G401 (cell line): ENCODE measurements at regions not wholly inside any gene's neighbourhood (a gene's known extent, or its start where the extent isn't known, plus 50 kb on each side); places are given as distances from the start of the nearest gene placed in this dataset.
"Not testable (repeated sequence)": the region's sequence is repeated elsewhere in the genome, so short reads cannot be mapped to it uniquely, and the experiment has no call there.

Experiments used
- DNase-seq: peaks from one replicate; pipeline ENCODE4 v3.0.0-alpha.2; 2015; ENCODE audit warnings: low spot score
- in situ Hi-C: cut with HindIII; loops from 2 replicates; pipeline ENCODE4 v1.10.0; 2016; ENCODE audit warnings: low sequenced_read_pairs, mixed read lengths

- DNase-seq: no peak
- in situ Hi-C loops: no loop called here
These were observed 1656.1 kb downstream of the KCNT2 start for GRCh38 chr1:194952171-194952570.

DNA sequence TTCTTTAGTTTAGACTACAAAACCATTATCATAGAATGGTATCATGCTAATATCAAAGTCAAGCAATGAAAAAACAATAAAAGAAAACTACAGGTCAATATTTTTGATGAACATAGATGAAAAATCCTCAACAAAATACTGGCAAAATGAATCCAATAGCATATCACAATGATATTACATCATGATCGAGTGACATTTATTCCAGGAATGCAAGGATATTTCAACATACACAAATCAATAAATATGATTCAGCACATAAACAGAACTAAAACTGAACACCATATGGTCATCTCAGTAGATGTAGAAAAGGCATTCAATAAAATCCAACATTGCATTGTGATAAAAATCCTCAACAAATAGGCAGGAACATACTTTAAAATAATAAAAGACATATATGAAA, 1657.7 kb downstream of the KCNT2 start:
- in situ Hi-C loops: no loop called here
- DNase-seq: no peak

GRCh38 chr1:194940336-194941030, 1667.8 kb downstream of the KCNT2 start:
- no peak for DNase-seq
- in situ Hi-C loops: no loop called here

DNA sequence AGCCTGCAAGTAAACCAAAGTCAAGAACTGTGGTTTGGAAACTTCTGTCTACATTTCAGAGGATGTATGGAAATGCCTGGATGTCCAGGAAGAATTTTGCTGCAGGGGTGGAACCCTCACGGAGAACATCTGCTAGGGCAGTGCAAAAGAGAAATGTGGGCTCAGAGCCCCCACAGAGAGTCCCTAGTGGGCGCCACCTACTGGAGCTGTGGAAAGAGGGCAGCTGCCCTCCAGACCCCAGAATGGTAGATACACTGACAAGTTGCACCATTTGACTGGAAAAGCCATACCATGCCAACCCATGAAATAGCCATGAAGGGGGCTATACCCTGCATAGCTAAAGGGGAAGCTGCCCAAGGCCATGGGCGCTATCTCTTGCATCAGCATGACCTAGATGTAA, 1672.4 kb downstream of the KCNT2 start:
- DNase-seq: no peak
- in situ Hi-C loops: no loop called here

- in situ Hi-C loops: no loop called here
- no peak for DNase-seq
These were observed 1677.1 kb downstream of the KCNT2 start for GRCh38 chr1:194931166-194931565.

DNA sequence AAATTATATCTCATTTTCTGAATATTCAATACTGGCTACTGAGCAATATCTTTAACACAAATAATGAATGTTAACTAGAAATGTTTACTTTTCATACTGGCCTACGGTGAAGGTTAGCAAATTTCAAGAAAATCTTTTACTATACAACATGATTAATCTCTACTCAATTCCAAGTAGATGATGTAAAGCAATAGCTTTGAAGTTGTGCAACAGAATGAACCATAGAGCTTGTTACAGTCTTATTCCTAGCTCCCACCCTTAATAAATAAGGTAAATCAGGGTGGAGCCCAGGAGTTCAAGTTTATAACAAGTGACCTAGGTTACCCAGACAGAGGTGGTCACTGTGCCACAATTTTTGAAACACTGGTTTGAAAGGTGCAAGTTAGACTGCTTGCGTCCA, 1678.1 kb downstream of the KCNT2 start:
- in situ Hi-C loops: no loop called here
- DNase-seq: no peak

- DNase-seq: no peak
- in situ Hi-C loops: no loop called here
These were observed 1678.9 kb downstream of the KCNT2 start for GRCh38 chr1:194929357-194929756.

- in situ Hi-C loops: no loop called here
- no peak for DNase-seq
These were observed 1689.1 kb downstream of the KCNT2 start for GRCh38 chr1:194919146-194919545.

DNA sequence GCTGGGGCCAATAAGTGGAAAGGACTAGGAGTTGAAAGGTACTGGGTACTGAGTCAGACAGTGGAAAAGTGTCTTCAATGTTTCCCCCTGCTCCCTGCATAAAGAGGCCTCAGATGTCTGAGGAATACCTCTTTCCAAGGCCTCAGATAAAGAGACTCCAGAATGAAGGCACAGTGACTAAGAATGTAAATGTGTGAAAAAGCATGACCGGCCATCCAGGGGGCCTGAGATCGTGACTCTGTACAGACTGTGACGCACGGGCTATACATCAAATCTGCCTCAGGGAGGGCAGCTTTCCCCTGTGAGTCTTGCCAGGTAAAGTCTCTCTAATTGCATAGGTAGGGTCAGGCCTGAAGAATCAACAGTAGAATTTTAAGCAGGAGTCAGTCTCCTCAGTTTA, 1690.5 kb downstream of the KCNT2 start:
- no peak for DNase-seq
- in situ Hi-C loops: no loop called here

DNA sequence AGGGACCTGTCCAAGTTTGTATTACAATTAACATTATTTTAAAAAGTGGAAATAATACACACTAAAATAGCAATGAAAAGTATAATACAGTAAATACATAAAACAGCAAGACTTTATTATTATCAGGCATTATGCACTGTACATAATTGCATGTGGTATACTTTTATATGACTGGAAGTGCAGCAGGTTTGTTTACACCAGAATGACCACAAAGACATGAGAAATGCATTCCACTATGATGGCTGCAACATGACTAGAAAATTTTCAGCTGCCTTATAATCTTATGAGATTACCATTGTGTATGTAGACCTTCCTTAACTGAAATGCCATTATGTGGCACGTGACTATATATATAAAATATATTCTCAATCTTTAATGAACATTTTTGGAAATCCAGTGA, 1699.6 kb downstream of the KCNT2 start:
- no peak for DNase-seq
- in situ Hi-C loops: no loop called here

- in situ Hi-C loops: no loop called here
These were observed 1704.7 kb downstream of the KCNT2 start for GRCh38 chr1:194903524-194903923.

DNA sequence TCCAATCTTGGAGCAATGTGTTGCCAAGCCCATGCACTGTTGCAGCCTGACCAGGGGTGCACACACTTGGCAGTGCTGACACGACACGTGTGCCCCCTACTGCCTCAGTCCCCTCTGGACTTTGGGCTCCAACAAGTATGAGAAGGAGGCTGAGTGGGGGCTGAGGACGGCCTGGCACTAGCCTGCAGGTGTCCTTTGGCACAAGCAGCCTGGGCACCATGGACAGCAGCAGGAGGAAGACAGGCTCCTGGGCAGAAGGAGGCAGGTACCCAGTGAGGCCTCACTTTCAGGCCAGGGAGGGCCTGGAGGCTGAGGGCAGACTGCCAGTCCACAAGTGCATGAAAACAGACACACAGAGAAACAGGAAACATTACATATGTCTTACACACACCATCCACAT, 1702.9 kb upstream of the B3GALT2 start:
- in situ Hi-C loops: no loop called here
- no peak for DNase-seq

More at GRCh38 chr1:194903524-194903923, 1704.7 kb downstream of the KCNT2 start:
- DNase-seq: no peak

DNA sequence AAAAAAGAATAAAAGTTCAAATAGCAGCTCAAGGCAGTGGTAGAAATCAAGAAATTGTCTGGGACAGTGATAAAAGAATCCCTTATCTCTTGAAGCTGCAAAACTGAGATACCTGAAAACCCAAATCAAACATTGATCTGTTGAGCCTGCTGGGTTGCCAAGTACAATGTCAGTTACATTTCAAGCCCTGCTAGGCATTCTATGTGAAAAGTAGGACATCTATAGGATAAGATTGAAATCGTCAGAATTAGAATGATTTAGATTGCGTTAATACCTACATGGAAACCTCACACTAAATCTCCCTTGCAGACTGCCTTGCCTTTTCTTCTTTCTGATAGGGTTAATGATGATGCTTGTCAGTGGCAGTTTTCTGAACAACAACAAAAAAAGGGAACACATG, 1684.4 kb upstream of the B3GALT2 start:
- in situ Hi-C loops: no loop called here
- DNase-seq: no peak

GRCh38 chr1:194866153-194866552, 1679.7 kb upstream of the B3GALT2 start:
- in situ Hi-C loops: no loop called here
- DNase-seq: no peak

- no peak for DNase-seq
- in situ Hi-C loops: no loop called here
These were observed 1679.0 kb upstream of the B3GALT2 start for GRCh38 chr1:194865383-194865782.

DNA sequence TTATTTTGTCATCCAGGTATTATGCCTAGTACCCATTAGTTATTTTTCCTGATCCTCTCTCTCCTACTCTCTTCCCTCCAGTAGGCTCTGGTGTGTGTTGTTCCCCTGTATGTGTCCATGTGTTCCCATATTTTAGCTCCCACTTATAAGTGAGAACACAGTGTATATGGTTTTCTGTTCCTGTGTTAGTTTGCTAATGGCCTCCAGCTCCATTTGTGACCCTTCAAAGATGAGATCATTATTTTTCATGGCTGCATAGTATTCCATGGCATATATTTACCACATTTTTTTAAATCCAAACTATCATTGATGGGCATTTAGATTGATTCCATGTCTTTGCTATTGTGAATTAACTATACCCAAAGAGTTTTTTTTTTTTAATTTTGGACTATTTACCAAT, 1675.7 kb upstream of the B3GALT2 start:
- in situ Hi-C loops: no loop called here
- DNase-seq: no peak

GRCh38 chr1:194860248-194861201, 1674.1 kb upstream of the B3GALT2 start:
- DNase-seq: no peak

GRCh38 chr1:194859481-194860154, 1673.2 kb upstream of the B3GALT2 start:
- DNase-seq: not testable (repeated sequence)

More at GRCh38 chr1:194860248-194861201, 1674.1 kb upstream of the B3GALT2 start:
- in situ Hi-C loops: no loop called here

GRCh38 chr1:194858811-194859480, 1672.5 kb upstream of the B3GALT2 start:
- DNase-seq, in situ Hi-C loops: not testable (repeated sequence)

More at GRCh38 chr1:194859481-194860154, 1673.2 kb upstream of the B3GALT2 start:
- in situ Hi-C loops: not testable (repeated sequence)
